BE2C (cell line): ENCODE measurements at regions not wholly inside any gene's neighbourhood (a gene's known extent, or its start where the extent isn't known, plus 50 kb on each side); places are given as distances from the start of the nearest gene placed in this dataset.

Source experiments
- DNase-seq: peaks from one replicate; pipeline ENCODE4 v3.0.0-alpha.2; 2020
- H3K27me3 ChIP-seq: fragments of 250-450 bp; sonication (Bioruptor Pico); 2 replicates; pipeline ENCODE4 v1.5.1; 2020; ENCODE audit warnings: mild to moderate bottlenecking
- H3K36me3 ChIP-seq: fragments of 250-450 bp; sonication (Bioruptor Pico); 2 replicates; pipeline ENCODE4 v1.5.1; 2020; ENCODE audit warnings: mild to moderate bottlenecking
- H3K4me1 ChIP-seq: fragments of 250-450 bp; sonication (Bioruptor Pico); 2 replicates; pipeline ENCODE4 v1.5.1; 2020
- H3K4me3 ChIP-seq: 2 replicates; pipeline ENCODE4 v1.5.1; 2011; ENCODE audit warnings: low read depth, low read length
- H3K9me3 ChIP-seq: fragments of 250-450 bp; sonication (Bioruptor Pico); 2 replicates; pipeline ENCODE4 v1.5.1; 2020
- CTCF ChIP-seq: IDR thresholded peaks from 2 replicates; pipeline ENCODE4 v1.5.1; 2012; ENCODE audit warnings: mild to moderate bottlenecking, low read depth, low read length

- H3K36me3 ChIP-seq, result no peaks in the 10 kb centered on the region
- no peak overlapping the region for H3K4me3 ChIP-seq
- no peaks in the 10 kb centered on the region for H3K9me3 ChIP-seq
- DNase-seq, result no peak
- no peak for TF ChIP-seq CTCF
- H3K4me1 ChIP-seq, result no peaks in the 10 kb centered on the region
- peaks cover 5% of the 10 kb centered on the region; the same call in 1 of the 2 replicates for H3K27me3 ChIP-seq
Observed at GRCh38 chr7:26964156-26964808, 99.9 kb upstream of the SKAP2 start.

GRCh38 chr7:26959290-26959689 is 94.9 kb upstream of the SKAP2 start:
- no peak for DNase-seq
- Histone ChIP-seq H3K4me1 (no peaks in the 10 kb centered on the region), H3K4me3 (no peak overlapping the region), H3K36me3 (no peaks in the 10 kb centered on the region), H3K27me3 (no peaks in the 10 kb centered on the region; the same call in 1 of the 2 replicates), H3K9me3 (no peaks in the 10 kb centered on the region)
- TF ChIP-seq CTCF, result no peak

- no peak for DNase-seq
- H3K4me3 ChIP-seq, result no peak overlapping the region
- no peaks in the 10 kb centered on the region for H3K36me3 ChIP-seq
- H3K9me3 ChIP-seq, result no peaks in the 10 kb centered on the region
- no peaks in the 10 kb centered on the region; the same call in 1 of the 2 replicates for H3K27me3 ChIP-seq
- no peaks in the 10 kb centered on the region for H3K4me1 ChIP-seq
- TF ChIP-seq CTCF, result no peak
Observed at GRCh38 chr7:26958834-26959233, 94.4 kb upstream of the SKAP2 start.

- no peaks in the 10 kb centered on the region for H3K36me3 ChIP-seq
Observed at GRCh38 chr7:26955516-26955915, 91.1 kb upstream of the SKAP2 start.

GRCh38 chr7:26954951-26955350 is 90.6 kb upstream of the SKAP2 start:
- no peaks in the 10 kb centered on the region for H3K36me3 ChIP-seq
- H3K4me3 ChIP-seq, result no peak overlapping the region
- H3K4me1 ChIP-seq, result no peaks in the 10 kb centered on the region
- no peaks in the 10 kb centered on the region for H3K9me3 ChIP-seq
- TF ChIP-seq CTCF, result no peak
- DNase-seq, result no peak
- H3K27me3 ChIP-seq, result peaks cover 5% of the 10 kb centered on the region

More at GRCh38 chr7:26955516-26955915, 91.1 kb upstream of the SKAP2 start:
- no peak for TF ChIP-seq CTCF
- DNase-seq, result no peak
- Histone ChIP-seq H3K9me3 (no peaks in the 10 kb centered on the region), H3K4me3 (no peak overlapping the region), H3K4me1 (no peaks in the 10 kb centered on the region), H3K27me3 (peaks cover 5% of the 10 kb centered on the region)

- H3K4me1 ChIP-seq, result no peaks in the 10 kb centered on the region
- TF ChIP-seq CTCF, result no peak
- DNase-seq, result no peak
- no peaks in the 10 kb centered on the region for H3K9me3 ChIP-seq
- no peaks in the 10 kb centered on the region for H3K36me3 ChIP-seq
- H3K4me3 ChIP-seq, result no peak overlapping the region
- peaks cover 5% of the 10 kb centered on the region for H3K27me3 ChIP-seq
Observed at GRCh38 chr7:26951407-26951950, 87.1 kb upstream of the SKAP2 start.
